ENCODE measurements at regions not wholly inside any gene's neighbourhood (a gene's known extent, or its start where the extent isn't known, plus 50 kb on each side); places are given as distances from the start of the nearest gene placed in this dataset.

DNA sequence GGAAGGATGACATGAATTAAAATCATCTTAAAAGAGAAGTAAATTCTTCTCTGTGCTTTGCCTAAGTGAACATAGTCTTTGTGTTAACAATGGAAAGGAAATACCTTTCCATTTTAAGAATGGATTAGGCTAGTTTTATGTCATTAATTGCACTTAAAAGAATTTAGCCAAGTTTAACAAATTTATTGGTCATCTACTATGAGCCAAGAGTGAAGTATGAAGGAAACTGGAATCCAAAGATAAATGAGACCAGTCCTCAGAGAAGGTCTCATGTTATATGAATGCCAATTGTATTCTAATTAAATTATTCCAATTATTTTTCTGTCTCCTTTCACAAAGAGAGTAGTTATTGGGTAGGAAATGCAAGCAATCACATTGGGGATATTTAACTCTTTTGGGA lies 741.3 kb upstream of the SOX9 start:
- H3K27me3 ChIP-seq (ENCODE audit: insufficient read depth) = no peaks in the 10 kb centered on the region
- H3K27ac ChIP-seq (ENCODE audit: low read depth) = no peak overlapping the region
- no peaks in the 10 kb centered on the region for H3K36me3 Mint-ChIP-seq (ENCODE audit: low read depth)
- no peaks in the 10 kb centered on the region for H3K27me3 Mint-ChIP-seq (ENCODE audit: insufficient read depth, low read depth, poor library complexity)
- H3K27ac Mint-ChIP-seq = no peak overlapping the region
- TF ChIP-seq, protein P1, sequence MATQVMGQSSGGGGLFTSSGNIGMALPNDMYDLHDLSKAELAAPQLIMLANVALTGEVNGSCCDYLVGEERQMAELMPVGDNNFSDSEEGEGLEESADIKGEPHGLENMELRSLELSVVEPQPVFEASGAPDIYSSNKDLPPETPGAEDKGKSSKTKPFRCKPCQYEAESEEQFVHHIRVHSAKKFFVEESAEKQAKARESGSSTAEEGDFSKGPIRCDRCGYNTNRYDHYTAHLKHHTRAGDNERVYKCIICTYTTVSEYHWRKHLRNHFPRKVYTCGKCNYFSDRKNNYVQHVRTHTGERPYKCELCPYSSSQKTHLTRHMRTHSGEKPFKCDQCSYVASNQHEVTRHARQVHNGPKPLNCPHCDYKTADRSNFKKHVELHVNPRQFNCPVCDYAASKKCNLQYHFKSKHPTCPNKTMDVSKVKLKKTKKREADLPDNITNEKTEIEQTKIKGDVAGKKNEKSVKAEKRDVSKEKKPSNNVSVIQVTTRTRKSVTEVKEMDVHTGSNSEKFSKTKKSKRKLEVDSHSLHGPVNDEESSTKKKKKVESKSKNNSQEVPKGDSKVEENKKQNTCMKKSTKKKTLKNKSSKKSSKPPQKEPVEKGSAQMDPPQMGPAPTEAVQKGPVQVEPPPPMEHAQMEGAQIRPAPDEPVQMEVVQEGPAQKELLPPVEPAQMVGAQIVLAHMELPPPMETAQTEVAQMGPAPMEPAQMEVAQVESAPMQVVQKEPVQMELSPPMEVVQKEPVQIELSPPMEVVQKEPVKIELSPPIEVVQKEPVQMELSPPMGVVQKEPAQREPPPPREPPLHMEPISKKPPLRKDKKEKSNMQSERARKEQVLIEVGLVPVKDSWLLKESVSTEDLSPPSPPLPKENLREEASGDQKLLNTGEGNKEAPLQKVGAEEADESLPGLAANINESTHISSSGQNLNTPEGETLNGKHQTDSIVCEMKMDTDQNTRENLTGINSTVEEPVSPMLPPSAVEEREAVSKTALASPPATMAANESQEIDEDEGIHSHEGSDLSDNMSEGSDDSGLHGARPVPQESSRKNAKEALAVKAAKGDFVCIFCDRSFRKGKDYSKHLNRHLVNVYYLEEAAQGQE (IDR thresholded peaks at IDR 0.05; ENCODE audit: unreplicated experiment) = no peak
- TF ChIP-seq STAT1 (IDR thresholded peaks at IDR 0.05; ENCODE audit: unreplicated experiment) (no peak), POLR2AphosphoS5 (IDR thresholded peaks at IDR 0.05; ENCODE audit: low read depth) (no peak), NANOG (IDR thresholded peaks at IDR 0.05; ENCODE audit: borderline replicate concordance) (no peak), JUNB (IDR thresholded peaks at IDR 0.05; ENCODE audit: unreplicated experiment) (no peak), EZH2 (IDR thresholded peaks at IDR 0.05; ENCODE audit: low read depth, unreplicated experiment) (no peak), EZH2phosphoT487 (IDR thresholded peaks at IDR 0.05; ENCODE audit: unreplicated experiment) (no peak), ZNF331 (CRISPR knock-in tag; IDR thresholded peaks at IDR 0.05; ENCODE audit: low read depth) (no peak), ZNF114 (CRISPR knock-in tag; IDR thresholded peaks at IDR 0.05) (no peak), CREB1 (CRISPR knock-in tag; IDR thresholded peaks at IDR 0.05; ENCODE audit: low read depth) (no peak)
- TF ChIP-seq, protein P2, sequence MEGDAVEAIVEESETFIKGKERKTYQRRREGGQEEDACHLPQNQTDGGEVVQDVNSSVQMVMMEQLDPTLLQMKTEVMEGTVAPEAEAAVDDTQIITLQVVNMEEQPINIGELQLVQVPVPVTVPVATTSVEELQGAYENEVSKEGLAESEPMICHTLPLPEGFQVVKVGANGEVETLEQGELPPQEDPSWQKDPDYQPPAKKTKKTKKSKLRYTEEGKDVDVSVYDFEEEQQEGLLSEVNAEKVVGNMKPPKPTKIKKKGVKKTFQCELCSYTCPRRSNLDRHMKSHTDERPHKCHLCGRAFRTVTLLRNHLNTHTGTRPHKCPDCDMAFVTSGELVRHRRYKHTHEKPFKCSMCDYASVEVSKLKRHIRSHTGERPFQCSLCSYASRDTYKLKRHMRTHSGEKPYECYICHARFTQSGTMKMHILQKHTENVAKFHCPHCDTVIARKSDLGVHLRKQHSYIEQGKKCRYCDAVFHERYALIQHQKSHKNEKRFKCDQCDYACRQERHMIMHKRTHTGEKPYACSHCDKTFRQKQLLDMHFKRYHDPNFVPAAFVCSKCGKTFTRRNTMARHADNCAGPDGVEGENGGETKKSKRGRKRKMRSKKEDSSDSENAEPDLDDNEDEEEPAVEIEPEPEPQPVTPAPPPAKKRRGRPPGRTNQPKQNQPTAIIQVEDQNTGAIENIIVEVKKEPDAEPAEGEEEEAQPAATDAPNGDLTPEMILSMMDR (conservative IDR thresholded peaks at IDR 0.05; ENCODE audit: low read depth in 2 of 2) = no peak
- TF ChIP-seq, protein P3, sequence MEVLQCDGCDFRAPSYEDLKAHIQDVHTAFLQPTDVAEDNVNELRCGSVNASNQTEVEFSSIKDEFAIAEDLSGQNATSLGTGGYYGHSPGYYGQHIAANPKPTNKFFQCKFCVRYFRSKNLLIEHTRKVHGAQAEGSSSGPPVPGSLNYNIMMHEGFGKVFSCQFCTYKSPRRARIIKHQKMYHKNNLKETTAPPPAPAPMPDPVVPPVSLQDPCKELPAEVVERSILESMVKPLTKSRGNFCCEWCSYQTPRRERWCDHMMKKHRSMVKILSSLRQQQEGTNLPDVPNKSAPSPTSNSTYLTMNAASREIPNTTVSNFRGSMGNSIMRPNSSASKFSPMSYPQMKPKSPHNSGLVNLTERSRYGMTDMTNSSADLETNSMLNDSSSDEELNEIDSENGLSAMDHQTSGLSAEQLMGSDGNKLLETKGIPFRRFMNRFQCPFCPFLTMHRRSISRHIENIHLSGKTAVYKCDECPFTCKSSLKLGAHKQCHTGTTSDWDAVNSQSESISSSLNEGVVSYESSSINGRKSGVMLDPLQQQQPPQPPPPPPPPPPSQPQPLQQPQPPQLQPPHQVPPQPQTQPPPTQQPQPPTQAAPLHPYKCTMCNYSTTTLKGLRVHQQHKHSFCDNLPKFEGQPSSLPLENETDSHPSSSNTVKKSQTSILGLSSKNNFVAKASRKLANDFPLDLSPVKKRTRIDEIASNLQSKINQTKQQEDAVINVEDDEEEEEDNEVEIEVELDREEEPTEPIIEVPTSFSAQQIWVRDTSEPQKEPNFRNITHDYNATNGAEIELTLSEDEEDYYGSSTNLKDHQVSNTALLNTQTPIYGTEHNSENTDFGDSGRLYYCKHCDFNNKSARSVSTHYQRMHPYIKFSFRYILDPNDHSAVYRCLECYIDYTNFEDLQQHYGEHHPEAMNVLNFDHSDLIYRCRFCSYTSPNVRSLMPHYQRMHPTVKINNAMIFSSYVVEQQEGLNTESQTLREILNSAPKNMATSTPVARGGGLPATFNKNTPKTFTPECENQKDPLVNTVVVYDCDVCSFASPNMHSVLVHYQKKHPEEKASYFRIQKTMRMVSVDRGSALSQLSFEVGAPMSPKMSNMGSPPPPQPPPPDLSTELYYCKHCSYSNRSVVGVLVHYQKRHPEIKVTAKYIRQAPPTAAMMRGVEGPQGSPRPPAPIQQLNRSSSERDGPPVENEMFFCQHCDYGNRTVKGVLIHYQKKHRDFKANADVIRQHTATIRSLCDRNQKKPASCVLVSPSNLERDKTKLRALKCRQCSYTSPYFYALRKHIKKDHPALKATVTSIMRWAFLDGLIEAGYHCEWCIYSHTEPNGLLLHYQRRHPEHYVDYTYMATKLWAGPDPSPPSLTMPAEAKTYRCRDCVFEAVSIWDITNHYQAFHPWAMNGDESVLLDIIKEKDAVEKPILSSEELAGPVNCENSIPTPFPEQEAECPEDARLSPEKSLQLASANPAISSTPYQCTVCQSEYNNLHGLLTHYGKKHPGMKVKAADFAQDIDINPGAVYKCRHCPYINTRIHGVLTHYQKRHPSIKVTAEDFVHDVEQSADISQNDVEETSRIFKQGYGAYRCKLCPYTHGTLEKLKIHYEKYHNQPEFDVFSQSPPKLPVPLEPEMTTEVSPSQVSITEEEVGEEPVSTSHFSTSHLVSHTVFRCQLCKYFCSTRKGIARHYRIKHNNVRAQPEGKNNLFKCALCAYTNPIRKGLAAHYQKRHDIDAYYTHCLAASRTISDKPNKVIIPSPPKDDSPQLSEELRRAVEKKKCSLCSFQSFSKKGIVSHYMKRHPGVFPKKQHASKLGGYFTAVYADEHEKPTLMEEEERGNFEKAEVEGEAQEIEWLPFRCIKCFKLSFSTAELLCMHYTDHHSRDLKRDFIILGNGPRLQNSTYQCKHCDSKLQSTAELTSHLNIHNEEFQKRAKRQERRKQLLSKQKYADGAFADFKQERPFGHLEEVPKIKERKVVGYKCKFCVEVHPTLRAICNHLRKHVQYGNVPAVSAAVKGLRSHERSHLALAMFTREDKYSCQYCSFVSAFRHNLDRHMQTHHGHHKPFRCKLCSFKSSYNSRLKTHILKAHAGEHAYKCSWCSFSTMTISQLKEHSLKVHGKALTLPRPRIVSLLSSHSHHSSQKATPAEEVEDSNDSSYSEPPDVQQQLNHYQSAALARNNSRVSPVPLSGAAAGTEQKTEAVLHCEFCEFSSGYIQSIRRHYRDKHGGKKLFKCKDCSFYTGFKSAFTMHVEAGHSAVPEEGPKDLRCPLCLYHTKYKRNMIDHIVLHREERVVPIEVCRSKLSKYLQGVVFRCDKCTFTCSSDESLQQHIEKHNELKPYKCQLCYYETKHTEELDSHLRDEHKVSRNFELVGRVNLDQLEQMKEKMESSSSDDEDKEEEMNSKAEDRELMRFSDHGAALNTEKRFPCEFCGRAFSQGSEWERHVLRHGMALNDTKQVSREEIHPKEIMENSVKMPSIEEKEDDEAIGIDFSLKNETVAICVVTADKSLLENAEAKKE (CRISPR knock-in tag; IDR thresholded peaks at IDR 0.05) = no peak
- TF ChIP-seq, protein P4, sequence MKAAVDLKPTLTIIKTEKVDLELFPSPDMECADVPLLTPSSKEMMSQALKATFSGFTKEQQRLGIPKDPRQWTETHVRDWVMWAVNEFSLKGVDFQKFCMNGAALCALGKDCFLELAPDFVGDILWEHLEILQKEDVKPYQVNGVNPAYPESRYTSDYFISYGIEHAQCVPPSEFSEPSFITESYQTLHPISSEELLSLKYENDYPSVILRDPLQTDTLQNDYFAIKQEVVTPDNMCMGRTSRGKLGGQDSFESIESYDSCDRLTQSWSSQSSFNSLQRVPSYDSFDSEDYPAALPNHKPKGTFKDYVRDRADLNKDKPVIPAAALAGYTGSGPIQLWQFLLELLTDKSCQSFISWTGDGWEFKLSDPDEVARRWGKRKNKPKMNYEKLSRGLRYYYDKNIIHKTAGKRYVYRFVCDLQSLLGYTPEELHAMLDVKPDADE (IDR thresholded peaks at IDR 0.05) = no peak
- no peak for ATAC-seq
- H3K36me3 ChIP-seq (ENCODE audit: insufficient read depth) = no peaks in the 10 kb centered on the region
- no peak overlapping the region for H3K4me2 ChIP-seq
- H3K9me2 ChIP-seq (ENCODE audit: insufficient read depth) = no peaks in the 10 kb centered on the region
- H3K4me1 Mint-ChIP-seq = no peaks in the 10 kb centered on the region
- H3K4me1 ChIP-seq (ENCODE audit: insufficient read depth) = no peaks in the 10 kb centered on the region
- H2AFZ ChIP-seq = no peak overlapping the region
- H4K20me1 ChIP-seq (replicated peaks; ENCODE audit: insufficient read depth) = no peaks in the 10 kb centered on the region
- no peak overlapping the region for H3K4me3 ChIP-seq
- H3K79me2 ChIP-seq (replicated peaks; ENCODE audit: insufficient read depth) = no peaks in the 10 kb centered on the region
- H3F3A ChIP-seq (replicated peaks; ENCODE audit: low read depth) = no peaks in the 10 kb centered on the region
- H3K4me3 Mint-ChIP-seq = no peak overlapping the region
- DNase-seq (ENCODE audit: low spot score) = no peak
- no peaks in the 10 kb centered on the region for H3K9me3 Mint-ChIP-seq

Measured in GM23338 (cell line).